GM12891 (cell line): ENCODE measurements at regions not wholly inside any gene's neighbourhood (a gene's known extent, or its start where the extent isn't known, plus 50 kb on each side); places are given as distances from the start of the nearest gene placed in this dataset.

Experiments
- PAX5 ChIP-seq: IDR thresholded peaks from 2 replicates; pipeline ENCODE4 v1.6.1; 2011; ENCODE audit warnings: low read length, moderate library complexity, mild to moderate bottlenecking; ENCODE audit not compliant: insufficient read depth, severe bottlenecking
- POLR2A ChIP-seq: IDR thresholded peaks from 2 replicates; pipeline ENCODE4 v1.6.1; 2011; ENCODE audit warnings: low read depth, low read length, control low read depth
- POLR2AphosphoS5 ChIP-seq: IDR thresholded peaks from 2 replicates; pipeline ENCODE4 v1.6.1; 2011; ENCODE audit warnings: low read depth, low read length, control low read depth
- POU2F2 ChIP-seq: IDR thresholded peaks from 2 replicates; pipeline ENCODE4 v1.6.1; 2011; ENCODE audit warnings: low read depth, mild to moderate bottlenecking, control low read depth, low read length, moderate library complexity
- SPI1 ChIP-seq: IDR thresholded peaks from 2 replicates; pipeline ENCODE4 v1.6.1; 2011; ENCODE audit warnings: low read depth, low read length, control low read depth
- TAF1 ChIP-seq: IDR thresholded peaks from 2 replicates; pipeline ENCODE4 v1.6.1; 2011; ENCODE audit warnings: low read depth, low read length, control low read depth

- TF ChIP-seq POU2F2 (no peak), POLR2A (no peak), POLR2AphosphoS5 (no peak), SPI1 (no peak), TAF1 (no peak), PAX5 (no peak)
Measured at GRCh38 chr10:90407131-90407530, 450.7 kb downstream of the HTR7 start.
